ENCODE measurements at regions not wholly inside any gene's neighbourhood (a gene's known extent, or its start where the extent isn't known, plus 50 kb on each side); places are given as distances from the start of the nearest gene placed in this dataset.

DNA sequence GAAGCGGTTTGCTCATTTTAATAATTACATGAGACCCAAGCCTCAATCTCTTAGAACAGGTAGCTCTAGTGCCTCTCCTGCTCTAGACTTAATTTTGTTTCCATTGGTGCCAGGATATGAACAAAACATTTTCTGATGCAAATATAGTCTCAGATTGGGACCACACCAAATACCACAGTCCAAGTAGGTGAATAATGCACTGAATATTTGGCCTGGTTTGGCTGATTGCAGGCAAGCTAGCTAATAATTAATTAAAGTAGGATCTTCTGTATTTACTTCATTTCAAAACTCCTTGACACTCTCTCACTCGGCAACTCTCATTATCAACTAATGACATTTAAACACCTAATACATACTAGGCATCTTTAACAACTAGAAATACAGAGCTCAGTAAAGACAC, 219.6 kb downstream of the LTN1 start:
- TF ChIP-seq, protein P1, sequence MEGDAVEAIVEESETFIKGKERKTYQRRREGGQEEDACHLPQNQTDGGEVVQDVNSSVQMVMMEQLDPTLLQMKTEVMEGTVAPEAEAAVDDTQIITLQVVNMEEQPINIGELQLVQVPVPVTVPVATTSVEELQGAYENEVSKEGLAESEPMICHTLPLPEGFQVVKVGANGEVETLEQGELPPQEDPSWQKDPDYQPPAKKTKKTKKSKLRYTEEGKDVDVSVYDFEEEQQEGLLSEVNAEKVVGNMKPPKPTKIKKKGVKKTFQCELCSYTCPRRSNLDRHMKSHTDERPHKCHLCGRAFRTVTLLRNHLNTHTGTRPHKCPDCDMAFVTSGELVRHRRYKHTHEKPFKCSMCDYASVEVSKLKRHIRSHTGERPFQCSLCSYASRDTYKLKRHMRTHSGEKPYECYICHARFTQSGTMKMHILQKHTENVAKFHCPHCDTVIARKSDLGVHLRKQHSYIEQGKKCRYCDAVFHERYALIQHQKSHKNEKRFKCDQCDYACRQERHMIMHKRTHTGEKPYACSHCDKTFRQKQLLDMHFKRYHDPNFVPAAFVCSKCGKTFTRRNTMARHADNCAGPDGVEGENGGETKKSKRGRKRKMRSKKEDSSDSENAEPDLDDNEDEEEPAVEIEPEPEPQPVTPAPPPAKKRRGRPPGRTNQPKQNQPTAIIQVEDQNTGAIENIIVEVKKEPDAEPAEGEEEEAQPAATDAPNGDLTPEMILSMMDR (IDR thresholded peaks at IDR 0.05): no peak
- TF ChIP-seq POLR2AphosphoS5 (IDR thresholded peaks at IDR 0.05) (no peak), POLR2A (IDR thresholded peaks at IDR 0.05) (no peak)

Measured in suprapubic skin (tissue), 4 donors.